ENCODE measurements at regions not wholly inside any gene's neighbourhood (a gene's known extent, or its start where the extent isn't known, plus 50 kb on each side); places are given as distances from the start of the nearest gene placed in this dataset.
"Not testable (repeated sequence)": the region's sequence is repeated elsewhere in the genome, so short reads cannot be mapped to it uniquely, and the experiment has no call there.

DNA sequence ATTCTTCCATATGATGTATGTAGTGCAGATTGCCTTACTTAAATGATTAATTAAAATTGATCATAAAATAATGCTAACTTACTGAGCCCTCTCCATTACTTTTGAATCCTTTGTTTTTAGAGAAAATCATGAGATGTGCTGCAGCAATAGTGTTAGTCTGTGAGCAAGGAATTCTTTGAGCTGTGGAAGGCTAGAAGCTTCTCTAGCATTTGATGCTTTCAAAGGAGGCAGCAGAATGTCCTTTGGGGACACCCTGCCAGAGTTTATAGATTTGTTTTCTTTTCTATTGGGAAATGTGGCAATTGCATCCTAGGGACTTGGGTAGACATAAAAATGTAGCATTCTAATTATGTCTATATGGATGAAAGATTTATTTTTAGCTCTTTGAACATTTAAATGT, 284.1 kb upstream of the SMIM30 start:
- DNase-seq (ENCODE audit: low read depth in 2 of 2, low spot score in 1 of 2), result no peak

DNA sequence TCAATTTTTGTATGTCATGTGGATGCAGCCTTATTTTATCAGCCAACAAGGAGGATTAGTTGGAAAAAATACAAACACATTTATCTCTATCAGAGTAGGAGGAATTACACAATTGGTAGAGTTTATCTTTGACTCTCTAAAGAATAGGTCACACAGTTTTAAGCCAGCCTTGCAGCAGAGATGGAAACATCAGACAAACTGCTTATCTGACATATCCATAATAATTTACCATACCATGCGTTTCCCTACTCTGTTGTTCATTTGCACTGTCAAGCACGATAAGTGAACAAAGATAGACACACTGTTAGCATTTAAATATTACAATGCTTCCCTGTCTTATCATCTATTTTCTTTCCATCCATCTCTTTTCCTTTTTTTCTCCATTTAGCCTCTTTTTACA, 283.7 kb upstream of the SMIM30 start:
- no peak for DNase-seq (ENCODE audit: low read depth in 2 of 2, low spot score in 1 of 2)

DNA sequence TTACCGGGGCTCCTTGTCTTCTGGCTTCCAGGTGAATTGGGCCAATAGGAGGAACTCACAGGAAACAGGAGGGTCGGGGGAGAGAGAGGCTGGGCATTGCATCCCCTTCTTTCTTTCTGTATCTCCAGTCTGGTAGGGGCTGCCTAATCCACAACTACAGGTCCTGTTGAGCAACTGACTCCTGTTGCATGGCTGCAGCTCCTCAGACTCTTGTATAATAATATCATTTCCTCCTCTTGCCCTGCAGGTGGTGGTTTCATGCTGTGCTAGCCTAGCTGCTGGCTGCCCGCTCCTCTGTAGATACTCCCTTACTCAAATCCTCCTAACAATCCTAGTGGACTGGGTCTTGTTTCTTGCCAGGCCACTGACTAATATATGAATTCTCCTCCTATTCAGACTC, 276.5 kb upstream of the SMIM30 start:
- DNase-seq (ENCODE audit: low read depth in 2 of 2, low spot score in 1 of 2), result no peak

DNA sequence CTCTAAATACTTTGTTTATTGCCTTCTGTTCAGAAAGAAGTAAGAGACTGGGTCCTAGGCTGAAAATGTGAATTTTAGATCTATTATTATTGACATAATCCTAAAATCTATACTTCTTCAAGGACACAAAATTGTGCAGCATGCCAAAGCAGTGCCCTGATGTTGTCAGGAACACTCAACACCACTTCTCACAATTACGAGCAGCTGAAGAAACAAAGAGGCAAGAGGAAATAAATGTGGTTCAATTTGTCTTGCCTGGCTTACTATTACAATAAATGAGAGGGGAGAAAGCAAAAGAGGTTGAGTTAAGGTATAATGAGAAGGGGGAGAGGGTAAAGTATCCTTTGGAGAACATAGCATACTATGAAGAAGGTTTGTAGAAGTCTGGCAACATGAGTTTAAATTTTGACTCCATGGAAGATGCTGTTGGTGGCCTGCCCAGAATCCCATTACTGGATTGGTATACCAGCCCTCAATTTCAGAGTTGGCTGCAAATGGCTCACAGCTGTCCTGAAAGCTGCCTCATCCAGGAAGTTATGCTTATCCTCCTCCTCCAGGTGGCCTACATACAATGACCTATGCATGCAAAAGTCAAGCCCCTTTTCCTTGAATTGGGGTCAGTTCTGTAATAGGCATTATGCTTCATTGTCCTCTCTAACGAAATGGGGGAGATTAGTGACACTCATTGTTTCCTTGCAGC, 274.6 kb upstream of the SMIM30 start:
- no peak for DNase-seq (ENCODE audit: low read depth in 2 of 2, low spot score in 1 of 2)

DNA sequence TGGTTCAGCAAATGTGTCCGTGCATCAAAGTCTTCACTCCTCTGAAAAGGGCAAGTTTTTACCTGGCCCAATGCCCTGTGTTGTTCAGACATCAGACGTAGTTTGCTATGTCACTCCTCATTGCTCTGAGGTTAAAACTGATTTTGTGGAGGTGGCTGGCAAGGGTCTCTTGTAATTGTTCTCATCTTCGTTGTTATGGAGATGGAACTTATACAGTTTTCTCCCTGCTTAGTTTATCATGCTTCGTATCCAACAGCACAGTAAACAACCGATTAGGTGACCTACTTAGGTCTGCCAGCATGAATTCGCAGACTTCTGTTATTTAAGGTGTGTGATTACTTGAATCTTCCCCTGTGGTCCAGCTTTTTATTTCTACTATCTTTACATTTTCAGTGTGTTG, 274.1 kb upstream of the SMIM30 start:
- no peak for DNase-seq (ENCODE audit: low read depth in 2 of 2, low spot score in 1 of 2)

DNA sequence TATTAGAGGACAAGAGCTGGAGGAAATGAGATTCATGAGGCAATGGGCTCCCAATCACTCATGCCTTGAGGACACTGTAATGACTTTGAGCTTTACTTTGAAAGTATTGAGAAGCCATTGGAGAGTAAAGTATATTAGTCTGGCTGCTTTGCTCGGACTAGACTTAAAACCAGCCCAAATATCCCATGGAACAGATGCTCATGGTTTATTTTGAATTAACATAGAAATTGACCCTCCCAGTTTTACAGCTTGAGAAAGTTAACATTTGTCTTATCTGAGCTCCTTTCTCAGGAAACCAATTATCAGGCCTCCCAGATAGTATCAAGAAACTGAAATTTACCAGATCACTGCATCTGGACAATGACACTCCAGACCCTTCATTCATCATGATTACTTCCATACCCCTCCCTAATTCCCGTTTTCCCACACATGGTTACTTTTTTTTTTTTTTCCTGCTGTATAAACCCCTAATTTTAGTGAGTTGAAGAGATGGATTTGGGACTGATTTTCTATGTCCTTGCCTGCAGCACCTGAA, 270.8 kb upstream of the SMIM30 start:
- no peak for DNase-seq (ENCODE audit: low read depth in 2 of 2, low spot score in 1 of 2)

DNA sequence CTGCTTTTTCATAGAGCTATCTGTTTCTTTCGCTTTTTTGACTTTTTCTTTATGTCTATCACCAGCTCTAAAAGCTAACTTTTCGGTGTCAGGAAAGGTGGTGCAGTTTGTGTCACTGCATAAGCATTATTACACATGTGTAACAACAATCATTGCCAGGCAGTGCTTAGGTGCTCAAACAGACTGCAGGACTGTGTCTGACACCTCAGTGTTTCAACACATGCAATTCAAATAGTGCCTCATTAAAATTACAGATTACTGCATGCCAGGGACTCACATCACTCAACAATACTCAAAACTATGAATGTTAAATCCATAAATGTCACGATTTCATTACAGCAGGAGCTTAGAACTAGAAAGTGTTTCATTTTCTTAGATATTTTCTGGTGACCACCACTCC, 265.3 kb upstream of the SMIM30 start:
- no peak for DNase-seq (ENCODE audit: low read depth in 2 of 2, low spot score in 1 of 2)

DNA sequence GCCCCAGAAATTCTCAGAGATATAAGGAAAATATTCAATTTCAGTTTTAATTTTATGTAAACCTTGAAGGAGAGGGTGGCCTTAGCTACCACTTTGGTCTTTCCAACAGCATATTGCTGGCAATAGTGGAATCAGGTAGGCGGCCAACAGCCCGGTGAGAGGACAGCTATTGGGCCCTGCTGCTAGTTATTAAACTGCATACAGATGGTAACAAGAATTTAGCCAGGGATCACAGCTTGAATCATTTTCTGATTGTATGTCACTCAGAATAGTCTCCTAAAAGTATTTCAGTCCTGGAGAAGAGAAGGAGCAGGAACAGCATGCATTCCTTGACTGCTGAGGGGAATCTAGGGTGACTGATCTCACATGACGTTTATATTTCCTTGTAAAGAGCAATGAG, 261.4 kb upstream of the SMIM30 start:
- DNase-seq (ENCODE audit: low read depth in 2 of 2, low spot score in 1 of 2), result no peak

DNA sequence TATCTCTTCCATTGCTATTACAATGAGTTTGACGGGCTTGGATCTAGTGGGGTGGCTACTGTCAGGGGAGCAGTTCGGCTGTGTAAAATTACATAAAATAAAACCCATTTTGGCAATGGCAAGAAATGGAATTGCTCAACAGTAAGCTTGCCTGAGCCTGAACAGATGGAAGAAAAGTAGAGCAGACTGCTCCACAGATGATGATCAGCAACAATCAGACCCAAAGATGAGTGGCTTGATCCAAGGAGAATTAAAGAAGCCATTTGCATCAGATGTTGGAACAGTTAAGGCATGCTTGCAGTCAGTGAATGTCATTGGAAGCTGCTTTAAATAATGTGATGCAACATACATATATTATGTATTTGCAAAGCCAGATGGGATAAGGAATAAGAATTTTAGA, 256.6 kb upstream of the SMIM30 start:
- no peak for DNase-seq (ENCODE audit: low read depth in 2 of 2, low spot score in 1 of 2)

DNA sequence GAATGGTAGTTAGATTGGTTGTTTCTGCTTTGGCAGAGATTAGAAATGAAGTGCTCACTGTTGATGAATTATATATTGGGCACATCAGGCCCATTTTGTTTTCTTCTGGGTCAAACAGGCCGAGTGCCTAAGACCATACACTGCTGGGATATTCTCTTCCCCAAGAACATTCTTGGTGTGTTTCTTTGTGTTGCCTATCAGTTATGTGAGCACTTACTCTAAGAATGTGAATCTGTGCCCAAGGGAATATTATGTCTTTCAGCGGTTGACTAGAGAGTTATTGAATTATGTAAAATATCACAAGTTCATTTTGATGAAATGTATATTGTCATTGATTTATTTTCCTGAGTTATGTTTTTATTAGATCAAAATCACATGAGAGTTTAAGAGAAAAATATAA, 255.5 kb upstream of the SMIM30 start:
- no peak for DNase-seq (ENCODE audit: low read depth in 2 of 2, low spot score in 1 of 2)

DNA sequence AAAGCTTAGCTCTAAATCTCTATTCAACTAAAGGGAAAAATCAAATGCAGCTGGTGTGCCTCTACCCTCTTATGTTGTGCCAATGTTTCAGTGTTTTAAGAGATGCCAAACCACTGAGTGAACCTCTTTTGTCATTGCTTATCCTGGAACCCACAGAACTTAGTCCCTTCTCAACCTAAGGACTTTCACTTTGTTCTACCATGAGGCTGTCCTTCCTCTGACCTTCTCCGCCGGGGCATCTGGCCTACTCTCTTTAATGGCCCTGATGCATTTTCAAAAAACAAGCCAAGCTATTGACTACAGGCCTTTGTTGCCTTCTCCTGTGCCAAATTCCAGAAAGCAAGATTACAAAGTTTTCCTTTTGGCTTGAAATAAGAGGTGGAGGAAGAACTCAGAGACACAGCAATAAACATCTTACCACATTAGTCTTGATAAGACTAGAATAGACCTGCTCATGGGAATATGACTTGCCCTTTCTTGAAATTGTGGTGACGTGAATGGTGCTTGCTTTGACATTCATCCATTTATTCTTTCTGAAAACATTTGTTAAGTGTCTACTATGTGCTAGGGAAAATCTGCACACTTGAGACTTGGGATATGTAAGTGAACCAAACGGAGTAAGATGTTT, 253.2 kb upstream of the SMIM30 start:
- DNase-seq (ENCODE audit: low read depth in 2 of 2, low spot score in 1 of 2), result no peak

DNA sequence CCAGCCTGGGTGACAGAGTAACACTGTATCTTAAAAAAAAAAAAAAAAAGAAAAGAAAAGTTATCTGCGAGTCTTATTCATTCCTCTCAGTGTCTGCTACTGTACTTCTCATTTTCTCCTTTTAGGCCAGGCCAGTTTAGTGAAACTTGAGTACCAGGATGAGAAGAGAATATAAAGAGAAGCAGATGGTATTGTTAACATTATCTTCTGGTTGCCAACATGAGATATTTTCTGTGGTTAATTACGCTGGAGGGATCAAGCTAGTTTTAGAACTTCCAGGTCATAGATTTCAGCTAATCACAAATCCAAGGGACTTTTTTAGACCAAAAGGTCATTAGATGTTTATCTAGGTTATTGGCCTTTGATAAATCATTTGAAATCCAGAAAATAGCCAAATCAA, 252.6 kb upstream of the SMIM30 start:
- DNase-seq (ENCODE audit: low read depth in 2 of 2, low spot score in 1 of 2), result no peak

DNA sequence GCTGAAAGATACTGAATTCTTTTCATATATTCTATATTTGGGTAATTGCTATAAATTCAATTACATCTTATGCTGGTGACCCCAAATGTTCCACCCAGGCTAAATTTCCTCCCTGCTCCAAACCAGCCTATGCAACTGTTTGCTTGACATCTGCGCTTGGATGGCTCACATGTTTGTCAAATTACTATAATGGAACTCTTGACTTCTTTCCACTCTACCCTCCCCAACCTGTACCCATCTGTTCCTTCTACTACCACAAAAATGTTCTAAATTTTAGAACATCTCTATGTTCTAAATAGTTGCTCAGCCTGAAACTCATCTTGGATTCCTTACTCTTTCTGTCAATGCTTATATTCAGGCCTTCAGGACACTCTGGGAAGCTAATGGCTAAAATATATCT, 249.9 kb upstream of the SMIM30 start:
- no peak for DNase-seq (ENCODE audit: low read depth in 2 of 2, low spot score in 1 of 2)

DNA sequence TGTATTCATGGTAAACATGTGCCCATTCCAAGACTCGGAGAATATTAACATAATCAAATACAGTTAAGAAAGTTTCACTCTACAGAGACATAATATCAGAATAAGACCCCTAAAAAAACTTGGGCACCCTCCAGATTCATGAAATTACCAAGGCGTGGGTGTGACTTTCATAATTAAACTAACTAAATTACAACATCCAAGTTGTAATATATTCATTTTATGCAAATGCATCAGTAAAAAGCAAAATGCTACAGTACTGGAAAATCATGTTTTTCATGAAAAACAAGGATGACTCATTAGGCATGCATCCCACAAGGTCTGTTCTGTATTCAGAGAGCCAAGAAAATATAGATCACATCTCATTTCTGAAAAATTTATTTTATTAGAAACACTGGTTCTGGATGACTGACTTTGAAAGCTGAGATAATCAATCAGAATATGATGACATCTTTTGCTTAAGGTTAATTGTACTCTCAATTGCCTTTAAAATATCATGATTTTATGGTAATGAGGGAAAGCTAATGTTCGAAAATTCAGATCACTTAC, 248.8 kb upstream of the SMIM30 start:
- no peak for DNase-seq (ENCODE audit: low read depth in 2 of 2, low spot score in 1 of 2)

DNA sequence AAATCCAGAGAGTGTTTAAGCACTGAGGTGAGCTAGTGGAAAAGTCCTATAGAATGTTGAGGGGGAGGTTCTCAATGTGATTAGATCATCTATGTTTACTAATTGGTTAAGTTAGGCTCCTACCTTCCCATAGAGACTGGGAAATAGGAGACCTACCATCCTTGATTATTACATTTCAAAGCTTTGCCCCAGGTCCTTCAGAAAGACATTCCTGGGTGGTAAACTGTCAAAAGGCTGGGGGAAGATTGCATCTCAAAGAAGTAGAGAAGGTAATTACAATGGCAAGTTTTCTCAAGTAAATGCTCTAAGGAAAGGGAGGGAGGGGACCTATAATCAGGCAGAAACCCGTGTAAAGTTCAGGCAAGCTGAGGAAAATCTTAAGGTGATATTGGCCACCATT, 247.8 kb upstream of the SMIM30 start:
- no peak for DNase-seq (ENCODE audit: low read depth in 2 of 2, low spot score in 1 of 2)

DNA sequence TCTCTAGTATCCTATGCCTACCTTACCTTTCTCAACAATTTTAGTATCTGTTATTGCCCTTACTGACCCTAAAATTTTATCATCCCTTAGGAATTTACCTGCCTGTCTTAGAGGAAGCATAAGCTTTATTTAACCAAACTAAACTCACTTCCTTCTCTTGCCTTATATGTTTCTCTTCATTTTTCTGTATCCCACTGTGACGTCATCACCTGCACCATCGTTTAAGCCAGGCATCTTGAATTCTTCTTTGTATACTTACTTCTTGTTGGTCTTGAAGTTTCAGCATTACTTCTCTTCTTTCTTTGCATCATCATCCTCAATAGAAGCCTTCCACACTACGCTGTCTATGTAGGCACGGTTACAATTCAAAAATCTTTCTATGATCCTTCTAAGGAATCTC, 231.0 kb upstream of the SMIM30 start:
- no peak for DNase-seq (ENCODE audit: low read depth in 2 of 2, low spot score in 1 of 2)

DNA sequence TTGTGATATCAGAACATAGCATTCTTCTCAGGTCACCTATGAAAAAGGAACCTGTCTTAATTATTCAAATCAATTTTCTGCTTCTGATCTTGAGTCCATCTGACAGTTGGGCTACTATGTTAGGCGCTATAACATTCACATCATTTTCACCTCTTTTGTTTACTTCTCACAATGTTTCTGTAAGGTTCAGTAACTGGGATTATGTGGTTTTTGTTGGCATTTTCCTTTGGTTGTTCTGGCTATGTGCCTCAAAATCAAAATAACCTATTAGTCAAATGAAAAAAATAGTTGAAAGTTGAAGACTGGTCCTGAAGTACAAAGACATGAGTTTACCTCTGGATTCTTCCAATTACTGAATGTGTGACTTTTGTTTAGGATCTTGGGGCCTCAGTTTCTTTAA, 221.3 kb upstream of the SMIM30 start:
- DNase-seq (ENCODE audit: low read depth in 2 of 2, low spot score in 1 of 2), result no peak

DNA sequence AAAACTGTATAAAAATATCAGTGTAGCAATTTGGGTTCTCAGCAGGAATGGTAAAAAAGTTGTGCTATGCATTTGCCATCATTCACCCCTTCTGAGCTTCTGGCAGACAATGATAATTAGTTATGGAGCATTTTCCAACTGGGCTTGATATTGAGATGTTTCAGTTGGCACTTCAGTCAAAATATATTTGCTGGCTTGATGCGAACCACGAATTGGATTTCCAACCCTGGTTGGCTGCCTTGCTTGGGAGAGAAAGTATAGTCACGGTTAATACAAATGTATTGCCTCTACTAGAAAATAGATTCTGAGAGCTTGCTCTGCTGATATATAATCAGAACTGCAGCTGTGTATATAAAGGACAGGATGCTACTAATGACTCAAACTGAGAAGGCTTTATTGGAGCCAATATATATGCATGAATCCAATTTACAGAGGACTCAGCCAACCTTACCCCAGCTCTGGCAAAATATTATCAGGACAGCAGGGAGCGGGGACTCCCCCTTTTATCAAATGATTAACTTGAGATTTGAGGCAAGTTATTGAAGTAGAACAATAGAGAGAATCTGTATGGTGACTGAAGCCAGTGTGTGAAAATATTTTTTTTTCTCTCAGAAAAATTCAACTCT, 219.8 kb upstream of the SMIM30 start:
- no peak for DNase-seq (ENCODE audit: low read depth in 2 of 2, low spot score in 1 of 2)

DNA sequence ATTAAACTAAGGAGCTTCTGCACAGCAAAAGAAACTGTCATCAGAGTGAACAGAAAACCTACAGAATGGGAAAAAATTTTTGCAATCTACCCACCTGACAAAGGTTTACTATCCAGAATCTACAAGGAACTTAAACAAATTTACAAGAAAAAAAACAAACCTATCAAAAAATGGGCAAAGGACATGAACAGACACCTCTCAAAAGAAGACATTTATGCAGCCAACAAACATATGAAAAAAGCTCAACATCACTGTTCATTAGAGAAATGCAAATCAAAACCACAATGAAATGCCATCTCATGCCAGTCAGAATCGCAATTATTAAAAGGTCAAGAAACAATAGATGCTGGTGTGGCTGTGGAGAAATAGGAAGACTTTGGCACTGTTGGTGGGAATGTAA, 218.5 kb upstream of the SMIM30 start:
- not testable (repeated sequence) for DNase-seq (ENCODE audit: low read depth in 2 of 2, low spot score in 1 of 2)

DNA sequence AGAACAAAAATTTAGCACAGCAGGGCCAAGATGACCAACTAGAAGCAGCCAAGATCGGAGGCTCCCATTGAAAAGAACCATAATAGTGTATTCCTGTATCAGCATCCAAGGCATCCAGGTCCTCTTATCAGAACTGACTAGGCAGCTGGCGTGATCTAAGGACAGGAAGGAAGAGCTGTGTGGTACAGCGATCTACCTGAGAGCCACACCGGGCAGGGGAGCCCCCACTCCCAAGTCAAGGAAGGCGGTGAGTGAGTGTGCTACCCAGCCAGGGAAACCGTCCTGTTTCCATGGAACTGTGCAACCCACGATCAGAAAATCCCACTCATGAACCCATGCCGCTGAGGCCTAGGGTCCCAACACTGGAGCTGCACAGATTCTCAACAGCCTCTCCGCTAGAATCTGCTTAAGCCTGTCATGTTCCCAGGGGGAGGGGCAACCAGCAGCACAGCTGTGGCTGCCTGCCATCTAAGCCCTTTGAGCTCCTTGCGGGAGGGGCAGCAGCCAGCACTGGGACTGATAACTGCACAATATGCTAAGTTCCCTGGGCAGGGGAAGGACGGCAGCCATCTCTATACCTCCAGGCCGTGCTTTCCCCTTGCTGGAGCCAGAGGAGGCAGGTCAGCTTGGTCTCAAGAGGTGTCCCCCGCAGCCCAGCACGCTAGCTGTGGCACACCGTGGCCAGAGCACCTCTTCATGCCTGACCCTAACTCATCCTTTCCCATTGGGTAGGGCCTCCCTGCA, 213.0 kb upstream of the SMIM30 start:
- DNase-seq (ENCODE audit: low read depth in 2 of 2, low spot score in 1 of 2), result no peak

DNA sequence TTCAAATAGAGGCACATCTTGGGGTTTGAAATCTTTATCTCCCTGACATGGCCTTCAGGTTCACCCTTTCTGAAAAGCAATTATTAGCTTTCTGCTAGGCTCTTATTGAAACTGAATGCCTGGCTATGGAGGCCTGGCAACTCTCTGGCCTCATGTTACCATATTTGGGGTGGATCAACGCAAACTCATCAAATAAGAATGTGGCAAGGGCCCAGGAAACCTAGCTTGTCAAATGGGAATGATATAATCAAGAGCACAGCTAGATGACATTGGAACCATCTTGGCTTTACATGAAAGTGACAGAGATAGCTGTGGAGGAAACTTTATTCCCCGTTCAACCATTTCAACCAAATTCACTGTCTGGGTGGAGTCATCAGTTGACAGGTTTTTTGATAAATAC, 202.8 kb upstream of the SMIM30 start:
- no peak for DNase-seq (ENCODE audit: low read depth in 2 of 2, low spot score in 1 of 2)

DNA sequence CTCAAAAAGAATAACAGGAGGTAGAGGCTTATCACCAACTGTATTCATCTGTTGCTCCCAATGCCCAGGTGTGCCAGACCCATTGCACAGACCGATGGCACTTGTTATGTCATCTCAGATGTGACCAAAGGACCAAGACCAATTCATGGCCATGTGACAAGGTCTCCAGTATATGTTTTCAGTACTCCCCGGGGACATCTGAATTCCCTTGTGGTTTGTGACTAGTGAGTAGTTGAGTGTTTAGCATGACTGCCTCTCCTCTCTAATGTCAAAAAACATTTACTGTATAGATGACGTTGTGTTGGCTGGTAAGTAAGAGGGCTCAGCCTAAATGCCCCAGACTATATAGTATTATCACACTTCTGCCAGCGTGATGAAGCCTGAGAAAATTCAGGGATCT, 202.1 kb upstream of the SMIM30 start:
- no peak for DNase-seq (ENCODE audit: low read depth in 2 of 2, low spot score in 1 of 2)

Data from stimulated activated CD8-positive, alpha-beta memory T cell treated with anti-CD3 and anti-CD28 coated beads, Interleukin-4, amount 100 ng/mL, for 1 hour (primary cell).